ENCODE measurements at regions not wholly inside any gene's neighbourhood (a gene's known extent, or its start where the extent isn't known, plus 50 kb on each side); places are given as distances from the start of the nearest gene placed in this dataset.

GRCh38 chr10:76811430-76811829 is 826.2 kb downstream of the KCNMA1 start (continued):
- TF ChIP-seq ZBTB33 (IDR thresholded peaks at IDR 0.05; ENCODE audit: extremely low read depth, insufficient replicate concordance, low read length) (no peak), CBX3 (IDR thresholded peaks at IDR 0.05; ENCODE audit: low read depth) (no peak), YY1 (IDR thresholded peaks at IDR 0.05; ENCODE audit: extremely low read depth, insufficient replicate concordance, low read depth, low read length) (no peak)

GRCh38 chr10:76788452-76788811 is 849.2 kb downstream of the KCNMA1 start:
- Histone ChIP-seq H3K9me3 (ENCODE audit: control insufficient read depth in 1 of 2, insufficient read depth in 1 of 2, low read depth in 1 of 2, low read length in 2 of 2) (no peaks in the 10 kb centered on the region), H3K27ac (ENCODE audit: low read depth, low read length) (no peak overlapping the region), H3K9ac (ENCODE audit: low read length) (no peak overlapping the region), H4K20me1 (ENCODE audit: insufficient read depth) (no peaks in the 10 kb centered on the region), H3K79me2 (ENCODE audit: insufficient read depth, low read length) (no peaks in the 10 kb centered on the region), H2AFZ (ENCODE audit: low read depth, low read length, poor library complexity, severe bottlenecking) (no peak overlapping the region), H3K27me3 (ENCODE audit: insufficient read depth, low read length) (no peaks in the 10 kb centered on the region), H3K4me2 (ENCODE audit: low read length) (no peak overlapping the region), H3K4me1 (ENCODE audit: control insufficient read depth in 1 of 2, insufficient read depth in 2 of 2, low read length in 2 of 2) (no peaks in the 10 kb centered on the region), H3K36me3 (ENCODE audit: control insufficient read depth in 1 of 2, insufficient read depth in 2 of 2, low read length in 2 of 2) (no peaks in the 10 kb centered on the region), H3K4me3 (replicated peaks in 1 of 2; ENCODE audit: low read depth in 1 of 2, low read length in 2 of 2) (no peak overlapping the region), H3K9me2 (ENCODE audit: insufficient read depth) (no peaks in the 10 kb centered on the region)
- DNase-seq (ENCODE audit: low read depth, low spot score) (no peak), ATAC-seq (no peak)
- ChIA-PET CTCF (no interaction called here), POLR2A (no interaction called here), RAD21 (ENCODE audit: low non-redundant PET in 1 of 2, low total read pairs in 2 of 2, uncharacterized antibody in 2 of 2, unreplicated experiment in 2 of 2) (no interaction called here)
- intact Hi-C loops (cut with micrococcal nuclease), result no loop called here
- BruUV-seq (replicated peaks), result no TSS peak
- TF ChIP-seq EZH2phosphoT487 (IDR thresholded peaks at IDR 0.05; ENCODE audit: borderline replicate concordance) (no peak), FOSL1 (IDR thresholded peaks at IDR 0.05; ENCODE audit: low read depth) (no peak), SP1 (IDR thresholded peaks at IDR 0.05; ENCODE audit: low read depth) (no peak), MAX (IDR thresholded peaks at IDR 0.05) (no peak), ZNF274 (IDR thresholded peaks at IDR 0.05; ENCODE audit: low read depth, low read length) (no peak), REST (IDR thresholded peaks at IDR 0.05; ENCODE audit: low read depth) (no peak), ELF1 (IDR thresholded peaks at IDR 0.05; ENCODE audit: borderline replicate concordance, low read depth) (no peak), EGR1 (IDR thresholded peaks at IDR 0.05; ENCODE audit: low read depth) (no peak), YY1 (IDR thresholded peaks at IDR 0.05; ENCODE audit: extremely low read depth, insufficient replicate concordance, low read depth, low read length) (no peak), ZFX (IDR thresholded peaks at IDR 0.05) (no peak)
